Thymus (tissue), 11 donors: ENCODE measurements at regions not wholly inside any gene's neighbourhood (a gene's known extent, or its start where the extent isn't known, plus 50 kb on each side); places are given as distances from the start of the nearest gene placed in this dataset.

ENCODE experiments used
- DNase-seq, 9 donors: peaks; one replicate each; pipeline ENCODE4 v3.0.0-alpha.2; 2013; ENCODE audit warnings: low spot score in 9 of 9, low read depth in 6 of 9, missing footprints in 1 of 9
- H3K27ac ChIP-seq, 2 donors: one replicate each; pipeline ENCODE4 v1.5.1; 2013; ENCODE audit warnings: control low read depth in 1 of 2, low read depth in 1 of 2, low read length in 1 of 2, mild to moderate bottlenecking in 1 of 2, moderate library complexity in 1 of 2
- H3K27me3 ChIP-seq, 2 donors: one replicate each; pipeline ENCODE4 v1.5.1; 2013; ENCODE audit warnings: low read length in 1 of 2; ENCODE audit not compliant: control insufficient read depth in 2 of 2, insufficient read depth in 1 of 2
- H3K36me3 ChIP-seq, 2 donors: one replicate each; pipeline ENCODE4 v1.5.1; 2013; ENCODE audit warnings: low read length in 1 of 2, mild to moderate bottlenecking in 1 of 2, moderate library complexity in 1 of 2; ENCODE audit not compliant: control insufficient read depth in 2 of 2, insufficient read depth in 2 of 2
- H3K4me1 ChIP-seq, 2 donors: one replicate each; pipeline ENCODE4 v1.5.1; 2013; ENCODE audit warnings: low read length in 2 of 2; ENCODE audit not compliant: control insufficient read depth in 2 of 2, insufficient read depth in 2 of 2
- H3K4me3 ChIP-seq, 2 donors: one replicate each; pipeline ENCODE4 v1.5.1; 2013; ENCODE audit warnings: low read length in 2 of 2, control low read depth in 1 of 2, mild to moderate bottlenecking in 1 of 2
- H3K9me3 ChIP-seq, 2 donors: one replicate each; pipeline ENCODE4 v1.5.1; 2013; ENCODE audit warnings: low read length in 1 of 2, mild to moderate bottlenecking in 1 of 2; ENCODE audit not compliant: control insufficient read depth in 2 of 2, insufficient read depth in 1 of 2
- WGBS: extraction: QIAGEN DNeasy Blood & Tissue Kit; methylation state at CpG from one replicate; pipeline ENCODE4 v1.1.7; 2013; 5-methylcytosine and 5-hydroxymethylcytosine counted together
- donor health status: healthy.

GRCh38 chr11:90774727-90775566, 552.1 kb upstream of the CHORDC1 start:
- peaks cover 0 to 12% of the 10 kb centered on the region in 2 donors for H3K9me3 ChIP-seq
- H3K36me3 ChIP-seq = no peaks in the 10 kb centered on the region
- no peak overlapping the region for H3K4me3 ChIP-seq
- no peak for DNase-seq
- no peak overlapping the region for H3K27ac ChIP-seq
- H3K4me1 ChIP-seq = no peaks in the 10 kb centered on the region
- WGBS = 87% methylated on average over 13 of the region's 13 CpGs
- H3K27me3 ChIP-seq = no peaks in the 10 kb centered on the region

- Histone ChIP-seq H3K27ac (no peak overlapping the region), H3K4me3 (no peak overlapping the region), H3K4me1 (no peaks in the 10 kb centered on the region), H3K36me3 (no peaks in the 10 kb centered on the region), H3K9me3 (peaks cover 0 to 8% of the 10 kb centered on the region in 2 donors), H3K27me3 (no peaks in the 10 kb centered on the region)
- no peak for DNase-seq
- 93% methylated on average over 3 of the region's 3 CpGs for WGBS
Measured at GRCh38 chr11:90770007-90770406, 547.2 kb upstream of the CHORDC1 start.

GRCh38 chr11:90766121-90766520, 543.3 kb upstream of the CHORDC1 start:
- Histone ChIP-seq H3K4me1 (no peaks in the 10 kb centered on the region), H3K27ac (no peak overlapping the region), H3K36me3 (no peaks in the 10 kb centered on the region), H3K27me3 (no peaks in the 10 kb centered on the region), H3K9me3 (no peaks in the 10 kb centered on the region), H3K4me3 (no peak overlapping the region)
- DNase-seq = no peak
- WGBS = 91% methylated on average over 3 of the region's 3 CpGs

DNA sequence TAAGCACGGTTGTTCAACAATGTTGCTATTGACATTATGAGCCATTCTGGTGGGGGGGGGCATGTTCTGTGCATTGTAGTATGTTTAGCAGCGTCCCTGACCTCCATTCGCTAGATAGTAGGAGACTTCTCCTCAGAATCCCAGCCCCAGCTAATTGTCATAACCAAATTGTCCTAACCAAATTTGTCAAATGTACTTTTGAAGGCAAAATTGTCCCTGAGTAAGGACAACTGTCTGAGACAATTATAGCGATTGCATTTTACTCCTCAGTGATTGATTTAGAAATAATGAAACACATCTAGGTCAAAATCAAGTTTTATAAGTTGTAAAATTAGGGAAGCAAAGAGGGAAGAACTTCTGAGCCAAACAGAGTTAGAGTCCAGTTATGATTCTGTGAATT, 541.8 kb upstream of the CHORDC1 start:
- WGBS = 95% methylated on average over 4 of the region's 4 CpGs
- Histone ChIP-seq H3K36me3 (no peaks in the 10 kb centered on the region), H3K27me3 (no peaks in the 10 kb centered on the region), H3K4me1 (no peaks in the 10 kb centered on the region), H3K4me3 (no peak overlapping the region), H3K9me3 (no peaks in the 10 kb centered on the region), H3K27ac (no peak overlapping the region)
- no peak for DNase-seq

GRCh38 chr11:90757849-90758494, 535.1 kb upstream of the CHORDC1 start:
- no peaks in the 10 kb centered on the region for H3K4me1 ChIP-seq
- H3K4me3 ChIP-seq = no peak overlapping the region
- DNase-seq = no peak
- no peak overlapping the region for H3K27ac ChIP-seq
- WGBS = 85% methylated on average over 4 of the region's 4 CpGs
- no peaks in the 10 kb centered on the region for H3K27me3 ChIP-seq
- no peaks in the 10 kb centered on the region for H3K36me3 ChIP-seq
- H3K9me3 ChIP-seq = no peaks in the 10 kb centered on the region

DNA sequence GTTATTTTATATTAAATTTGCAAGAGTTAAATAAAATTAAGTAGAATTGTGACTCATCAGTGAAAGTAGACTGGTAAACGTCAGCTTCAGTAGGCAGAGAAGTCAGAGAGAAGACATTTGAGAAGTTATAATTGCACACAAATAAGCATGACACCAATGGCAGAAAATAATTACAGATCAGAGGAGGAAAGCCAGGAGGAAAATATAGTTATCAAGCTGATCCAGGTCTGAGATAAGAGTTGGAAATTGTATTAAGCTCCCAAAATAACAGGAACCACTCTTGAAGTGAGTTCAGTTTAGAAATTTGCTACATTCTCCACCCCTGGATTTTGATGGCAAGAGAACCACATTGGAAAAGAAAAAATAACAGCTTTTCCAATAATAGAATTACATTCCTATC, 533.8 kb upstream of the CHORDC1 start:
- 83% methylated on average over 1 of the region's 1 CpG for WGBS
- Histone ChIP-seq H3K9me3 (no peaks in the 10 kb centered on the region), H3K4me3 (no peak overlapping the region), H3K36me3 (no peaks in the 10 kb centered on the region), H3K4me1 (no peaks in the 10 kb centered on the region), H3K27ac (no peak overlapping the region), H3K27me3 (no peaks in the 10 kb centered on the region)
- DNase-seq = no peak

- Histone ChIP-seq H3K27me3 (no peaks in the 10 kb centered on the region), H3K36me3 (no peaks in the 10 kb centered on the region), H3K4me3 (no peak overlapping the region), H3K27ac (no peak overlapping the region), H3K9me3 (no peaks in the 10 kb centered on the region), H3K4me1 (no peaks in the 10 kb centered on the region)
- WGBS = 88% methylated on average over 1 of the region's 1 CpG
- no peak for DNase-seq
Measured at GRCh38 chr11:90753546-90753945, 530.7 kb upstream of the CHORDC1 start.

DNA sequence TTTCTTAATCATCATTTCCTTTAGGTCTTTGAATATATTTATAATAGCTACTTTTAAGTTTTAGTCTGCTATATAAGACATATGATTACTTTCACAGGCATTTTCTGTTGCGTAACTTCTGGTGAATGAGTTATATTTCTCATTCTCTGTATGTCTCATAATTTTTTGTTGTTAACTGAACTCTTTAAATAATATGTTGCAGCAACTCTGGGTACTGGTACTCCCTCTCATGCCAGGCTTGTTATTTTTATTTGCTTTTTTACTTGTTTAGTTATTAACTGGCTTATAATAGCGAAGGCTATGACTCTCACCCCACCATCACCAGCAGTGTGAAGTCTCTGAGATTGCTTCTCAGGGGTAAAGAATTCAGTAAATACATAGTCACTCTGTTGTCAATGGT, 524.2 kb upstream of the CHORDC1 start:
- Histone ChIP-seq H3K36me3 (no peaks in the 10 kb centered on the region), H3K4me1 (no peaks in the 10 kb centered on the region), H3K27me3 (no peaks in the 10 kb centered on the region), H3K4me3 (no peak overlapping the region), H3K27ac (no peak overlapping the region), H3K9me3 (peaks cover 0 to 8% of the 10 kb centered on the region in 2 donors)
- no peak for DNase-seq
- WGBS = 48% methylated on average over 2 of the region's 2 CpGs

GRCh38 chr11:90744169-90744568, 521.3 kb upstream of the CHORDC1 start:
- Histone ChIP-seq H3K27me3 (no peaks in the 10 kb centered on the region), H3K36me3 (no peaks in the 10 kb centered on the region), H3K9me3 (peaks cover 0 to 8% of the 10 kb centered on the region in 2 donors), H3K4me1 (no peaks in the 10 kb centered on the region), H3K4me3 (no peak overlapping the region), H3K27ac (no peak overlapping the region)
- 59% methylated on average over 1 of the region's 1 CpG for WGBS
- no peak for DNase-seq
